ENCODE measurements at regions not wholly inside any gene's neighbourhood (a gene's known extent, or its start where the extent isn't known, plus 50 kb on each side); places are given as distances from the start of the nearest gene placed in this dataset.

- intact Hi-C loops (cut with micrococcal nuclease; ENCODE audit: unreplicated experiment): loop anchor here (5.0 to 10.0 kb wide), 2 partner anchors 50 to 322 kb away; no protein-coding TSS in a partner anchor
- ATAC-seq (peak; percentile 95), FAIRE-seq (no peak), DNase-seq (ENCODE audit: low read depth, low spot score) (peak; percentile 44)
- H3K9ac ChIP-seq (ENCODE audit: control insufficient read depth, insufficient read depth, low read length): no peak overlapping the region
- H3K79me2 ChIP-seq (ENCODE audit: control insufficient read depth, insufficient read depth, low read length): no peaks in the 10 kb centered on the region
- H3K4me3 ChIP-seq: no peak overlapping the region
- ChIA-PET POLR2A (no interaction called here), SMC1A (ENCODE audit: uncharacterized antibody, unreplicated experiment) (interaction anchor here (1.1 to 1.9 kb wide), 6 partner anchors 9 to 616 kb away, joined by 3 to 7 read pairs (median 4); no protein-coding TSS in a partner anchor), RAD21 (ENCODE audit: unreplicated experiment) (interaction anchor here (0.7 to 0.9 kb wide), 2 partner anchors 222 to 1189 kb away, joined by 3 read pairs; no protein-coding TSS in a partner anchor), CTCF (interaction anchor here (1.0 kb wide), 1 partner anchor 476 kb away, joined by 3 read pairs; no protein-coding TSS in a partner anchor)
- no peaks in the 10 kb centered on the region for H4K20me1 ChIP-seq (ENCODE audit: control insufficient read depth, insufficient read depth)
- H3K4me2 ChIP-seq (ENCODE audit: control insufficient read depth, insufficient read depth): no peak overlapping the region
- no peaks in the 10 kb centered on the region for H3K9me3 ChIP-seq (replicated peaks; ENCODE audit: control insufficient read depth, insufficient read depth, low read length)
- H3K4me1 ChIP-seq (ENCODE audit: control insufficient read depth, insufficient read depth, low read length): no peaks in the 10 kb centered on the region
- H3K27me3 ChIP-seq (replicated peaks in 1 of 2; ENCODE audit: control insufficient read depth in 2 of 2, insufficient read depth in 2 of 2, low read length in 1 of 2): no peaks in the 10 kb centered on the region; a peak in 1 of 4 replicates
- no peak overlapping the region for H3K27ac ChIP-seq (ENCODE audit: control insufficient read depth, insufficient read depth)
- BruUV-seq (replicated peaks): no TSS peak
- no peak overlapping the region for H2AFZ ChIP-seq (ENCODE audit: control insufficient read depth, low read depth, low read length)
- in situ Hi-C loops (cut with MboI): no loop called here
- H3K36me3 ChIP-seq (ENCODE audit: control insufficient read depth in 2 of 2, insufficient read depth in 2 of 2, low read length in 1 of 2): no peaks in the 10 kb centered on the region
- 0% methylated on average over 2 of the region's 2 CpGs for WGBS (ENCODE audit: insufficient coverage, insufficient replicate concordance, low lambda C conversion rate, missing lambda C conversion rate)
- TF ChIP-seq ZNF24 (IDR thresholded peaks at IDR 0.05) (peak; percentile 75; the same call in 1 of the 2 replicates), SKIL (IDR thresholded peaks at IDR 0.05; ENCODE audit: low read depth, poor library complexity, severe bottlenecking) (peak; percentile 43), NFXL1 (IDR thresholded peaks at IDR 0.05; ENCODE audit: borderline replicate concordance) (no peak), PAX5 (IDR thresholded peaks at IDR 0.05; ENCODE audit: borderline replicate concordance, low read depth, low read length) (peak; percentile 78; the same call in 1 of the 2 replicates), BMI1 (IDR thresholded peaks at IDR 0.05; ENCODE audit: borderline replicate concordance) (0 out of 2 replicates have a peak, but pooled peaks have one; percentile 25), ATF3 (IDR thresholded peaks at IDR 0.05; ENCODE audit: borderline replicate concordance, extremely low read depth, low read depth, low read length) (no peak), CBX5 (IDR thresholded peaks at IDR 0.05; ENCODE audit: low read depth) (no peak), ZNF217 (IDR thresholded peaks at IDR 0.05) (peak; percentile 45; the same call in 1 of the 2 replicates), RCOR1 (conservative IDR thresholded peaks at IDR 0.05; ENCODE audit: low read depth, low read length) (no peak), KAT2A (conservative IDR thresholded peaks at IDR 0.05; ENCODE audit: control insufficient read depth, low read depth, low read length) (no peak), ZBED1 (IDR thresholded peaks at IDR 0.05; ENCODE audit: borderline replicate concordance) (no peak), NR2F1 (conservative IDR thresholded peaks at IDR 0.05) (peak; percentile 97)
- TF ChIP-seq, protein P1, sequence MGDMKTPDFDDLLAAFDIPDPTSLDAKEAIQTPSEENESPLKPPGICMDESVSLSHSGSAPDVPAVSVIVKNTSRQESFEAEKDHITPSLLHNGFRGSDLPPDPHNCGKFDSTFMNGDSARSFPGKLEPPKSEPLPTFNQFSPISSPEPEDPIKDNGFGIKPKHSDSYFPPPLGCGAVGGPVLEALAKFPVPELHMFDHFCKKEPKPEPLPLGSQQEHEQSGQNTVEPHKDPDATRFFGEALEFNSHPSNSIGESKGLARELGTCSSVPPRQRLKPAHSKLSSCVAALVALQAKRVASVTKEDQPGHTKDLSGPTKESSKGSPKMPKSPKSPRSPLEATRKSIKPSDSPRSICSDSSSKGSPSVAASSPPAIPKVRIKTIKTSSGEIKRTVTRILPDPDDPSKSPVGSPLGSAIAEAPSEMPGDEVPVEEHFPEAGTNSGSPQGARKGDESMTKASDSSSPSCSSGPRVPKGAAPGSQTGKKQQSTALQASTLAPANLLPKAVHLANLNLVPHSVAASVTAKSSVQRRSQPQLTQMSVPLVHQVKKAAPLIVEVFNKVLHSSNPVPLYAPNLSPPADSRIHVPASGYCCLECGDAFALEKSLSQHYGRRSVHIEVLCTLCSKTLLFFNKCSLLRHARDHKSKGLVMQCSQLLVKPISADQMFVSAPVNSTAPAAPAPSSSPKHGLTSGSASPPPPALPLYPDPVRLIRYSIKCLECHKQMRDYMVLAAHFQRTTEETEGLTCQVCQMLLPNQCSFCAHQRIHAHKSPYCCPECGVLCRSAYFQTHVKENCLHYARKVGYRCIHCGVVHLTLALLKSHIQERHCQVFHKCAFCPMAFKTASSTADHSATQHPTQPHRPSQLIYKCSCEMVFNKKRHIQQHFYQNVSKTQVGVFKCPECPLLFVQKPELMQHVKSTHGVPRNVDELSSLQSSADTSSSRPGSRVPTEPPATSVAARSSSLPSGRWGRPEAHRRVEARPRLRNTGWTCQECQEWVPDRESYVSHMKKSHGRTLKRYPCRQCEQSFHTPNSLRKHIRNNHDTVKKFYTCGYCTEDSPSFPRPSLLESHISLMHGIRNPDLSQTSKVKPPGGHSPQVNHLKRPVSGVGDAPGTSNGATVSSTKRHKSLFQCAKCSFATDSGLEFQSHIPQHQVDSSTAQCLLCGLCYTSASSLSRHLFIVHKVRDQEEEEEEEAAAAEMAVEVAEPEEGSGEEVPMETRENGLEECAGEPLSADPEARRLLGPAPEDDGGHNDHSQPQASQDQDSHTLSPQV (IDR thresholded peaks at IDR 0.05): no peak
- TF ChIP-seq, protein P2, sequence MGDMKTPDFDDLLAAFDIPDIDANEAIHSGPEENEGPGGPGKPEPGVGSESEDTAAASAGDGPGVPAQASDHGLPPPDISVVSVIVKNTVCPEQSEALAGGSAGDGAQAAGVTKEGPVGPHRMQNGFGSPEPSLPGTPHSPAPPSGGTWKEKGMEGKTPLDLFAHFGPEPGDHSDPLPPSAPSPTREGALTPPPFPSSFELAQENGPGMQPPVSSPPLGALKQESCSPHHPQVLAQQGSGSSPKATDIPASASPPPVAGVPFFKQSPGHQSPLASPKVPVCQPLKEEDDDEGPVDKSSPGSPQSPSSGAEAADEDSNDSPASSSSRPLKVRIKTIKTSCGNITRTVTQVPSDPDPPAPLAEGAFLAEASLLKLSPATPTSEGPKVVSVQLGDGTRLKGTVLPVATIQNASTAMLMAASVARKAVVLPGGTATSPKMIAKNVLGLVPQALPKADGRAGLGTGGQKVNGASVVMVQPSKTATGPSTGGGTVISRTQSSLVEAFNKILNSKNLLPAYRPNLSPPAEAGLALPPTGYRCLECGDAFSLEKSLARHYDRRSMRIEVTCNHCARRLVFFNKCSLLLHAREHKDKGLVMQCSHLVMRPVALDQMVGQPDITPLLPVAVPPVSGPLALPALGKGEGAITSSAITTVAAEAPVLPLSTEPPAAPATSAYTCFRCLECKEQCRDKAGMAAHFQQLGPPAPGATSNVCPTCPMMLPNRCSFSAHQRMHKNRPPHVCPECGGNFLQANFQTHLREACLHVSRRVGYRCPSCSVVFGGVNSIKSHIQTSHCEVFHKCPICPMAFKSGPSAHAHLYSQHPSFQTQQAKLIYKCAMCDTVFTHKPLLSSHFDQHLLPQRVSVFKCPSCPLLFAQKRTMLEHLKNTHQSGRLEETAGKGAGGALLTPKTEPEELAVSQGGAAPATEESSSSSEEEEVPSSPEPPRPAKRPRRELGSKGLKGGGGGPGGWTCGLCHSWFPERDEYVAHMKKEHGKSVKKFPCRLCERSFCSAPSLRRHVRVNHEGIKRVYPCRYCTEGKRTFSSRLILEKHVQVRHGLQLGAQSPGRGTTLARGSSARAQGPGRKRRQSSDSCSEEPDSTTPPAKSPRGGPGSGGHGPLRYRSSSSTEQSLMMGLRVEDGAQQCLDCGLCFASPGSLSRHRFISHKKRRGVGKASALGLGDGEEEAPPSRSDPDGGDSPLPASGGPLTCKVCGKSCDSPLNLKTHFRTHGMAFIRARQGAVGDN (IDR thresholded peaks at IDR 0.05): no peak
These were observed 71.5 kb upstream of the DAAM1 start for GRCh38 chr14:59116984-59117415.

All from GM12878 (cell line).